Stimulated activated CD4-positive, alpha-beta T cell treated with anti-CD3 and anti-CD28 coated beads, Interleukin-4, amount 100 ng/mL, for 4 hours (primary cell): ENCODE measurements at regions not wholly inside any gene's neighbourhood (a gene's known extent, or its start where the extent isn't known, plus 50 kb on each side); places are given as distances from the start of the nearest gene placed in this dataset.
"Not testable (repeated sequence)": the region's sequence is repeated elsewhere in the genome, so short reads cannot be mapped to it uniquely, and the experiment has no call there.

Experiments
- DNase-seq, 2 experiments: peaks; one replicate each; pipeline ENCODE4 v3.0.0-alpha.2; 2020

DNA sequence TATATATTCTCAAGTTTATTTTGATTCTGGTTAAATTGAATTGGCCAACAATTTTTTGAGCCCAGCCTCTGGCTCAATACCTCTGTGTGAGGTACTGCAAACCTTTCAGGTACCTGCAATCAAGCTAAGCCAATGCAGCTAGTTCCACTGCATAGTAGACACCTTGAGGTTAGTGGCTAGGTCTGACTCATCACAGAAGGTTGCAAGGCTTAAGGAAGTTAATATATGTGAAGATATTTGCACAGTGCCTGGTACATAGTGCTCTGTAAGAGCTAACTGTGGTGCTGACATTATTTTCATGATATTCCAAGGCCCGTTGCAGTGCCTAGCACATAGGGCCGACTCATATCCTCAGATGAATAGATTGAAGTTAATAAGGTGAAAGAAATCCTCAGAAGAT is 330.5 kb upstream of the KAZN start:
- DNase-seq = no peak

DNA sequence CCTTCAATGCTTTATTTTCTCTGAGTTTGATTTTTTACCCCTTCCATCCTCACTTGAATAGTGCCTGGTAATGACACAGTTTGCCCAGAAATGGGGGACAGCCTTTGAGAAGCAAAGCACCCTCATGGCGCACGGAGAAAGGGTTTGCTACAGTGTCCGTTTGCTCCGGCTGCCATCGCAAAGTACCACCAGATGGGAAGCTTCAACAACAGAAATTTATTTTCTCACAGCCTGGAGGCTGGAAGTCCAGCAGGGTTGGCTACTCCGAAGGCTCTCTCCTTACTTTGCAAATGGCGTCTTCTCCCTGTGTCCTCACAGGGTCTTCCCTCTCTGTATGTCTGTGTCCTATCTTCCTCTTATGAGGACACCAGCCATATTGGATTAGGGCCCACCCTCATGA is 327.7 kb upstream of the KAZN start:
- DNase-seq = no peak

DNA sequence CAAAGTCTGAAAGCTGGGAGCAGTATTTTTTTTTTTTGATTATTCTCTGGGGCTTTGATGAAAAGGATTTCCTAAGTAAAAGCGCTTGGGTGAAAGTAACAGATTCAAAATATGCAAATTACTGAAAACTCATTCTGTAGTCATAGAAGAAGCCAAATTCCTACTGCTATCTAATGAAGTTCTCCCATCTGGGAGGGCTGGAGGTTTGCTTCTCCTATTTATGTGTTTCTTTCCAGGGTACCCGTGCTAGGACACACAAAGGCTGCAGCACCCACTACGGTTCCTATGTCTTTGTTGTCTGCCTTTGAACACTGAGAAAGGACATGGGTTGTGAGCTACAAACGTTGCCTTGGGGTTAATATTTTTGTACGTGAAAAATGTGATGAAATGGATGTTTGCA is 324.7 kb upstream of the KAZN start:
- no peak for DNase-seq

DNA sequence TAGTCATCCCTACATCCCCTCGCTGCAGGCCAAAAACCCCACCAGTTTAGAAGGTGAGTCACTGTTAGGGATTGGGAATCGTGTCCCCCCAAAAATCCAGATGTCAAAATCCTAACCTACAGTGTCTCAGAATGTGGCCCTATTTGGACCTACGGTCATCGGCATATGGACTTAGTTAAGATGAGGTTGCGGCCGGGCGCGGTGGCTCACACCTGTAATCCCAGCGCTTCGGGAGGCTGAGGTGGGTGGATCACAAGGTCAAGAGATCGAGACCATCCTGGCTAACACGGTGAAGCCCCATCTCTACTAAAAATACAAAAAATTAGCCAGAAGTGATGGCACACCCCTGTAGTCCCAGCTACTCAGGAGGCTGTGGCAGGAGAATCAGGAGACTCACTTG is 318.6 kb upstream of the KAZN start:
- DNase-seq = not testable (repeated sequence)

DNA sequence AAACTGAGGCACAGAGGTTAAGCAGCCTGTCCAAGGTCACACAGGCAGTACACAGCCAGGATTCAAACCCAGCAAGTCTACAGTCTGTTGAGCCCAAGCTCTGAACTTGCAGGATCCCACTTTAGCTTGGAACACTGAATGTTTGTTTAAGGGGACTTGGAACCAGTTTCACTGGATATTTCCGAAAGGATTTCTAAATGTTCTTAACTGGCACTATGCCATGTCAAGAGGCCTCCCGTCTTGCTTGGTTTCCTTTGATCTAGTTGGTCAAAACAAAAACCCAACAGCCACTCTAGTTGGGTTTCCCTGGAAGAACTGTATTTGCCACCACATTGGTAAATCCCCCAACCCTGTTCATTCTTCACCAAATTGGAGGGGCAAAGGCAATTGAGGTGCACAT is 317.6 kb upstream of the KAZN start:
- DNase-seq = no peak

DNA sequence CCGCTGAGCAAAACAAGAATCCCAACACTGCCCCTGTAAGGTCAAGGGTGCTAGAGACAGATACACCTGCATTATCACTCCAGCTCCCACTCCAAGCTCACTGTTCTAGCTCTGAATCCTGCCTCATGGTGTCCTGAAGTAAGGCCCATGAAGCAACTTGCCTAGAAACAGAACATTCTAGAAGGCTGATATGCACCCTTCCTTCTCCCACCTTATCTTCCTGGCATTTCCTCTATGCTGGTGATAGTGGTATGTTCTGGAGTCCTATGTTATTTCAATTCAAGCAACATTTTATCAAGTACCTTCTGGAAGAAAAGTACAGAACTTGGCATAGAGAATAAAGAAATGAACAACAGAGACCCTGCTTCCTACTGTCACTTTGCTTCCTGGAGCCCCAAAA is 317.1 kb upstream of the KAZN start:
- DNase-seq = no peak

DNA sequence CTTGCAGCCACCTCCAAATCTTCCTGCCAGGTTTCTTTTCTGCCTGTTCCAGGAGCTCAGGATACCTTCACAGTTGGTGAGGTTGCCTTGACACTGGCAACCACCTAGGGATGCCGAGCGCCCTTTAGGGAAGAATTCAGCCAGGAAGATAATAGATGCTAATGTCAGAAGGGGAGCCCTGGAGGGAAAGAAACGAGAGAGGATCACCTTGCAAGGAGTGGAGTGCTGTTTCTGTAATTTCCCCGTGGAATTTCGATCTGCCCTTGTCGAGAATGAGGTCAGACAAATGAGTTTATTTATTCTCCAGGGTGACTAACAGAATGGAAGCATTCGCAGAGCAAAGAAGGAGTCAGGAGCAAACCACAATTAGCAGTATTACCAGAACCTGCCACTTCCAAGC is 315.8 kb upstream of the KAZN start:
- no peak for DNase-seq

DNA sequence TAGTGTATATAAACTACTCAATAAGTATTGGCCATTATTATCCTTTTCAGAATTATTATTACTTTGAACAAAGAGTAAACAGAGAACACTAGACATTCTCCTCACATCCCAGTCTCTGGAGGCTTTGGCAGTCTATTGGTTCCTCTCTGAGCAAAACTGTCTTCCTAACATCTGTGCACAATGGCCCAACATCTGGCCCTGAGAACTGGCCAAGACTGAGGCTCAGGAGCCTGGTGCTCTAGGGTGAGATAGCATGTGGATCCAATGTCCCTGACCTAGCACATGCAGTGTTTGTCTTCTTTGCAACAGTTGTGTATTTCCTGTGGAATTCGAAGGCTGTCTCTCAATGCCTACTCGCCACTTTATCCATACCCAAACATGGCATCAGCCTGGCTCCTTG is 313.2 kb upstream of the KAZN start:
- DNase-seq = no peak

DNA sequence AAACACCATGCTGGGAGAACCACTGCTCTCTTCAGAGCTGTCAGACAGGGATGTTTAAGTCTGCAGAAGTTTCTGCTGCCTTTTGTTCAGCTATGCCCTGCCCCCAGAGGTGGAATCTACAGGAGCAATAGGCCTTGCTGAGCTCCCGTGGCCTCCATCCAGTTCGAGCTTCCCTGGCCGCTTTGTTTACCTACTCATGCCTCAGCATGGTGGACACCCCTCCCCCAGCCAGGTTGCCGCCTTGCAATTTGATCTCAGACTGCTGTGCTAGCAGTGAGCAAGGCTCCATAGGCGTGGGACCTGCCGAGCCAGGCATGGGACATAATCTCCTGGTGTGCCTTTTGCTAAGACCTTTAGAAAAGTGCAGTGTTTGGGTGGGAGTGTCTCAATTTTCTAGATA is 307.3 kb upstream of the KAZN start:
- DNase-seq = not testable (repeated sequence)

DNA sequence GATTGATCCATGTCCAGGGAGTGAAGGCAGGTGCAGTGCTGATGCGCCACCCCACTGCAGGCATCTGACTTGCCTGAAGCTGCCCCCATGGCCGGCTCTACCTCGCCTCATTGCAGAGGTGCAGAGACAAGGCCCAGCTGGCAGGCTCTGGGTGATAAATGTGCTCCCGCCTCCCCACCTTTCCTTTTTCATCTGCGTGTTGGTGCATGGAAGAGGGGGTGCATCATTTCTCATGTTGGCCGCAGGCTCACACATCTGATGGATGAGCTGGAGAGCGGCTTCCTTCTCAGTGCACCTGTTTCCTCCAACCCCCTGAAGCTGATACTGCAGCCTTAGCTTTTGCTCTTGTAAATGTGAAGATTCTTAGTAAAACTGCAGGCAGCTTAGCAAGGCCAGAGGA is 306.0 kb upstream of the KAZN start:
- no peak for DNase-seq

DNA sequence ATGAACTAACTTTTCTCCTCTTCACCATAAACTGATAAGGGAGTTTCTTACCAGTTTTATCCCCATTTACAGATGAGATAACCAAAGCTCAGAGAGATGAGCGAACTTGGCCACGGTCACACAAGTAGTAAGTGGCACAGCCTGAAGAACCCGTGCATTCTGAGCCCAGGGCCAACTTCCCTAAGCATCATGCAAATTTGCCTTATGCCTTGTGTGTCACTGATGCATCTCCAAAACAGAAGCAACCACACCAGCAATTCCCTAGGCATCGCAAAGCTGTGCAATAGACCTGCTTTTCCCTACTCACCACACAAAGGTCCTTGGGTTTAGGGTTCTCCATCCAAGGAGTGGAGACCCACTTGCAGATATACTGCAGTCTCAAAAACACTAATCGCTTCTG is 304.5 kb upstream of the KAZN start:
- no peak for DNase-seq

DNA sequence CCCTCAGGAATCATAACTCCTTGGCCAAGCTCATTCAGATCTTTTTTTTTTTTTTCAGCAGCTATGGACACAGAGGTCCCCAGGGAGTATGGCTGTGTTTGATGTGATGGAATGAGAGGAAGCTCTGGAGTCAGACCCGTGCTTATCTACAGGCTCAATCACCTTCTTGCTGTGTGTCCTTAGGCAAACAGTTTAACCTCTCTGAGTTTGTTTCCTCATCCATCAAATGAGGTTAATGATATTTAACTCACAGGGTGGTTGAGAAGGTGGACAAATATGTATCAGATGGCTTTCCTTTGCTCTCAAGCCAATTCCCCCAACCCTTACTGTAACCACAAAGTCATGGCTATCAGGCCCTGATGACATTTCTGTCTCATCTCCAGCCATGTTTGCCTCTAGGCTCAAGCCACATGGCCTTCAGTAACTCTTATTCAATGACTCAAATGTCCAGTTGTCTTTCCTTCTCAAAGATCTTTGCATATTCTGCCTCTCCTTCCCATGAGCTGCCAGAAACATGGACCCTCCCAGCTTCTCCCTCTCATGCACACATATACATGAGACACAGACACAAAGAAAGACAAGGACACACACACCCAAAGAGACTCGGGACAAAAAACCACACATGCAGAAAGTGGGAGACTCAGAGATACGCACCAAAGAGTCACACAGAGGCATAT is 303.5 kb upstream of the KAZN start:
- DNase-seq = no peak

DNA sequence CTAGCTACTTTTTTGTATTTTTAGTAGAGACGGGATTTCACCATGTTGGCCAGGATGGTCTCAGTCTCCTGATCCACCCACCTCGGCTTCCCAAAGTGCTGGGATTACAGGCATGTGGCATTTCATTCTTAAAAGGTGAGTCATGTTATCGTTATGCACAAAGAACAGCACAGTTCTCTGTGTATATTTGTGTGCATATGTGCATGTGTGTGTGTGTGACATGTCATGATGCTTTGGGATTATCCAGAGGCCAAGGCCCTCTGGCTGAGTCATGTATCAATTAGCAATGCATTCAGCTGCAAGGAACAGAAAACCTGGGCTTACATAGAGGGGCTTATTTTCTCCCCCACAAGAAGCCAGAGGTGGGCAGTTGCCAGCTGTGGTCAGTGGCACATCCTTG is 301.7 kb upstream of the KAZN start:
- no peak for DNase-seq

DNA sequence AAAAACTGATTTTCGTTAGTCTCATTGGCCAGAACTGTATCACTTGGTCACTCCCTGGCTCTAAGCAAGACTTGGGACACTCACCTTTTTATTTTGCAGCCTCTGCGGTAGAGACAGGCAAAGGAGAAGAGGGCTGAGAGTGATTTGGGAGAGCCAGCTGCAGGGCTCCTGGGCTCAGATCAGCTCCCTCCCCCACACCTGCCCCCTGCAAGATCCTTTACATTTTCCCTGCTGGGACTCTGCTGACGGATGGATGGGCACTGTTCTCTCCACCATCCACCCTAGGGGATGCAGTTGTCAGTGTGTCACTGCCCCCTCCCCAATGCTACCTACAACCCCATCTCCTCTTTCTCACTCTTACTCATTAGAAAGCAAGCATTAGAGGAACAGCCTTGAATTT is 301.1 kb upstream of the KAZN start:
- DNase-seq = no peak

DNA sequence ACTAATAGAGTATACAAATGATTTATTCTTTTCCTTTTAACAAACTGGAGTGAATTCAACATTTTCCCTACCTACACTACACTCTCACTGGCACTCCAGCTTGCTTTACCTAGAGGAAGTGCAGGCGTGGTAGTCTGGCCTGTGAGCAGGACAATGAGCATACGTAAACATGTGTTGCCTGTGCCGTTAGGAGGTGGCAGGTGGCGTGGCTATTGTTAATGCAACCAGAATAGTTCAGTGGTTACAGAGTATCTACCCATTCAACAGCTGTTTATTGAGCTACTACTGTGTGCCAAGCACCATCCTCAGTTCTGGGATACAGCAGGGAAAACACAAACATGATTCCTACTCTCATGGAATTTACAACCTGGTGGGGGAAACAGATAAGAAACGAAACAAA is 299.7 kb upstream of the KAZN start:
- no peak for DNase-seq

DNA sequence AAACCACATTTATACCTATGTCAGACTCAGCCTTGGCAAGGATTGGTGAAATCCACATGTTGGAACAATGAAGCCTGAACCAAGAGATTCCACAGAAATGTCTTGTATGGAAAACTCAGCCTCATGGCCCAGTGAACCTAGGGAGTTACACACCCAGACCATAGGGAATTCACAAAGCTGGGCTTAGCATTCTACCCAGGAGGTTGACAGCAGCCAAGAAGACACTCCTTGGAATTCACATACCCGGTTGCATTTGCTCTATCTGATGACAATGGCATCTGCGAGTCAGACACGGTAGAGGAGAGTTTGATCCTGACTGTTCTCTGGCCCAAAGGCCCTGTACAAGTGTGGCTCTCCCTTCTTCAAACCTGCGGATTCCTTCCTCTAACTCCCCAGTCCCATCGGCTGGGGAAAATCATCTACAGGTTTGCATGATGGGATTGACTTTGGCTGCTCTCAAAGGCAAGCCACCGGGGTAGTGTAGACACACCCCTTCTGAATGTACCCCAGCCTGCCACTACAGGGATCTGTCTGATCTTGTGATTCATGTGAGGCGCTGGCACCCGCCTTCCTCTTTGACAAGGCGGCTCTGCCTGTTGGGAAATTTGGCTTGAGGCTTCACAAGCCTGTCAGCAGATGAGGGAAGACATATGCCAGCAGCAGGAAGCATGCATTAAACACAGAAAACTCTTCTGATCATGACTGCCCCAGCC is 297.3 kb upstream of the KAZN start:
- DNase-seq = no peak

DNA sequence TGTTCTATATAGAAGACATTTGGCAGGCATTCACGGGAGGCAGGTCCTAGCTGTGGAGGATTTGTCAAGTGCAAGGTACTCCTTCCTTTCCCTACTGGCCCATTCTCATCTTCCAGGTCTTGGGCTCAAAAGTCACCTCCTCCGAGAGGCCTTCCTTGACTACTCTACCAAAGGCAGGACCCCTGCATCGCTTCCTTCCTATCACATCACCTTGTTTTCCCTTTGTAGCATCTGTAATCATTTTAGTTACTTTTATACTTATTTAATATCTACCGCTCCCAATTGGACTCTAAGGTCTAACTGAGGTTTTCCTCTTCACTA is 296.8 kb upstream of the KAZN start:
- no peak for DNase-seq

DNA sequence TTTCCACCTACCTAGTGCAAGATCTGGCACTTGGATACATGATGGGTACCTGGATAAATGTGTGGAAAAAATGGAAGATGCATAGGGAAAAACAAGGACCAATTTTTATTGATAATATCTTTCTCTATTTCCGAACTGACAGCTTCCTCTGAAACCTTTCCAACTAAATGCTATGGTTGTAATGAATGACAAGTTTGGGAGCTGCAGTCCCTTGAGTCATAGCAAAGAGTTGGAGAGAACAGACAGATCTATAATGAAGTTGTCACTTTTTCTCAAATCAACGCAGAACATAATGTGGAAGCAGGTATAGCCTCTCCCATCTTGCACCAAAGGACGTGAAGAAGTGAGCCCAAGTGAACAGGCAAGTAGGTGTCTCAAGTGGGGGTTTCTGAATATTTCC is 296.5 kb upstream of the KAZN start:
- no peak for DNase-seq

DNA sequence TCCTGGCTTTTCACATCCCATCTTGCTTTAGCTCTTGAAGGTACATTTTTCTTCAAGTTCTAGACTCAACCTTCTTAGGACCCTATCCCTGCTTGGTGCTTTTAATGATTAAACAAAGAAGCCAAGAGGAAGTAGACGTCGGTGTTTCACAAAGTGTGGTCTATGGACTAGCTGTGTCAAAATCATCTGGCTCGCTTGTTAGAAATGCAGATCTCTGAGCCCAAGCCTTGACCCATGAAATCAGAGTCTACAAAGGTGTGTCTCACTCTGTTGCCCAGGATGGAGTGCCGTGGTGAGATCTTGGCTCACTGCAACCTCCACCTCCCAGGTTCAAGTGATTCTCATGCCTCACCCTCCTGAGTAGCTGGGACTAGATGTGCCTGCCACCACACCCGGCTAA is 295.5 kb upstream of the KAZN start:
- DNase-seq = no peak

DNA sequence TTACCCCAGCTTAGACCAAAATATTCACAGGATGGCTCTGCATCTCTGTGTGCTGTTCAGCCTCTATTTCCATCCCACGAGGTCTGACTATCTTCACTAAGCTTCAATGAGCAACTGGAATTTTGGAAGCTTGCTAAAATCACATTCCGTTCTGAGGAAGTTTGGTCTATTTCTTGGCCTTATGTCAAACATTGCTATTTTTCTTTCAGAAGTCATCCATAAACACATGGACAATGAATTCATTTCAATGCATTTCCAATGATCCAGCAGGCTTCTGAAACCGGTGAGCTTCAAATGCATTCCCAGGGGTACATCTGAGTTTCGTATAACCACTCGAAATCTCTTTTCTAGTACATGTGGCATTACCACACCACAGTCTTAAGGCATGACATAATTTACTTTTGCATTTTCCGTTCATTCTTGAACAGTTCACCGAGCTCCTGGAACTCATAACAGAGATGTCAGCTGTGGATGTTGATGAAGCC is 294.1 kb upstream of the KAZN start:
- DNase-seq = no peak

DNA sequence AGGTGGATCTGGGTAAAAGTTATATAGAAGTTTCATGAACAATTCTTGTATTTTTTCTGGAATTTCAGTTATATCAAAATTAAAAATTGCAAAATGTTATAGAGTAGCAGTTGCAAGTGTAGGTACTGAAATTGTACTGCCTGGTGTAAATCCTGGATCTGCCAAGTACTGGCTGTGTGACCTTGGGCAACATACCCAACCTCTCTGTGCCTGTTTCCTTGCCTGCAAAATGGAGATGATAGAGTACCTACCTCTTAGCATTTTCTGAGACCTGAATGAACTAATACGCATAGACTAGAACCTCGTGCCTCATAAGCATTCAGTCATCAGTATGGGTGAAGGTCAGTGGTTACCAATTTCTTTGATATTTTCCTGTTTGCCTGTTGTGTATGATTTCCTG is 290.0 kb upstream of the KAZN start:
- DNase-seq = no peak

DNA sequence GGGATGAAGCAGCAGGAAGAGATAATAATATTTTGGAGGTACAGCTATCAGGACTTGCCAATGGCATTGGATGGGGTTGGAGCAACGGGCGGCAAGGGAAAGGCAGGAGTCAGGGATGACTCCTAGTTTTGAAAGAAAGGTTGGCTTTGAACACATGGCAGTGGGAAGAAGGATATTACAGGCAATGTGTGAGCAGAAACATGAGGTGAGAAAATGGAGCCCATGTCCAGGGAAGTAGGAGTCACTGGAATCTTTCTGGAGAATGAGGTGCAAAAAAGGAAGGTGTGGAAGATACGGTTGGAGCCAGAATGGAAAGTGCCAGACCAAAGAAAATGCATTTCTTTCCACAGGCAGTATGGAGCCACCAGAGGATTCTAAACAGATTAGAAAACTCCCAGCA is 288.5 kb upstream of the KAZN start:
- no peak for DNase-seq

DNA sequence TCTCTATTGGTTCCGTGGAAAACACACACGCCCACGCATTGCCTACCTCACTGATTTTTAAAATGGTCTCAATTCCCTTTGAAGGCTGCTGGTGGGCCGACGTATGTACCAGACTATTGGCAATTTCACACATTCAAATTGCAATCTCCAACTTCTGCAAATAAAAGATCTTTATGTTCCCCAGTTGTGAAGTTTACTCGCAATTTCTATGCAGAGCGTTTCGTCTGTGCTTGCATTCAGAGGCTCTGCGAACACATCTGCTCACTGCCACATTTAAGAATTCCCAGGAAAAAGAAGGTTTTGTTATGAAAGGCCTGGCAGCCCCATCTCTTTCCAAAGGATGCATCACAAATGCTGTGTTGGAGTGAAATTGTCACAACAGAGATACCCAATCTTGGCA is 288.0 kb upstream of the KAZN start:
- DNase-seq = no peak

DNA sequence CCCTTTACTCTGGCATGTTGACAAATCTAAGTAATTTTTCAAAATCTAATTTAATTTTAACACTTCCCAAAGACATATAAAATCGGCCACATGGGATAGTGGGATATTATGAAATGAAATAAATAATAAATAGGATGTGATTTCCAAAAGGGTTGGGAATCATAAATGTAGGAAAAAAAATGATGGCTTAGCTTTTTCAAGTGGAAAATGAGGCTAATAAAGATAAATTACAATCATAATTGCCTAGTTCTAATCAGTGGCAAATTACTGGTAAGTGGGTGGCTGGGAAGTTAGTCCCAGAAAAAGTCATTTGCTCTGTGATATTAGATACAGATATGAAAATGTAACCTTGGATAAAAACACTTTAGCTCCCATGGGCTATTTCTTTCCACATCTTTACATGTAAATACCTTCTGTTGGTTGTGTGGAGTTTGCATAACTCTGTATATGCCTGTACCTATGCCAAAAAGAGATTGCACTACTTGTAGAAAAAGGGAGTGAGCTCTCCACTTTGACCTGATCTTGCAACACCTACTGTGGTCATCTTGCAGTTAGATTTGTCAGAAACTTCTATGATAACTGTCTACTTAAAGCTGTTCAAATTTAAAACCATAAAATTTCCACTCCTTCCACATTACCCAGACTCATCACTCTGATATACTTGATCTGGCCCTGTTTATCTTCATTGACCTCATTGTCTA is 284.6 kb upstream of the KAZN start:
- no peak for DNase-seq

DNA sequence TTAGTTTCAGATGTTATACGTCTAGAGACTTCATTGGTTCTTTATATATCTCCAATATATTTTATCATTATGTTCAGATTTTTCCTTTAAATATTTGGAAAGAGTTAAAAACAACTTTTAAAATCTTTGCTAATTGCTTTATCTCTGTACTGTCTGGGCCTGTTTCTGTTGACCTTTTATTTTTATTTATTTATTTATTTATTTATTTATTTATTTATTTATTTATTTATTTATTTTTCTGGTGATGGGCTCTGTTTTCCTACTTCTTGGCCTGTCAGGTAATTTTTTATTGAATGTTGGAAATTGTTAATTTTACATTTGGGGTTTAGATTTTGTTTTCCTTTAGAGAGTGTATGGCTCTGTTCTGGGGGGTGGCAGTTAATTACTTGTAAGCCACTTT is 279.7 kb upstream of the KAZN start:
- no peak for DNase-seq
